ENCODE measurements at regions not wholly inside any gene's neighbourhood (a gene's known extent, or its start where the extent isn't known, plus 50 kb on each side); places are given as distances from the start of the nearest gene placed in this dataset.
"Not testable (repeated sequence)": the region's sequence is repeated elsewhere in the genome, so short reads cannot be mapped to it uniquely, and the experiment has no call there.

DNA sequence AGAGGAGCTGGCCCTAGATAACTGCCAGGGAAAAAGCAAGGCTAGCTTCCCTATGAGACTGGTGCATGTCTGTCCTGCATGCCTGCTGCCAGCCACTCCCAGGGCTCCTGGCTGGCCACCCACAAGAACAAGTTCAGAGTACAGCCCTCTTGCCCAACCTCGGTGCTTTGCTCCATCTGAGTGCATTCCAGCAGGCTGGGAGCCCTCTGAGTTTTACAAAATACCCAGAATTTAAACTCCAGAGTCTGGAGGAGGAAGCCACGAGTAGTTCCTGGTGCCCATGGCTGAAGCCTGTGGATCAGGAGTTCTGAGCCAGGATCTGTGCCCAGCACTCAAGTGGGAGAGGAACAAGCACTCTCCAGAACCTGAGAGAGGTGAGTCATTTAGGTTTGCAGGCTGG lies 111.6 kb downstream of the MAGEE2 start:
- DNase-seq: no peak

DNA sequence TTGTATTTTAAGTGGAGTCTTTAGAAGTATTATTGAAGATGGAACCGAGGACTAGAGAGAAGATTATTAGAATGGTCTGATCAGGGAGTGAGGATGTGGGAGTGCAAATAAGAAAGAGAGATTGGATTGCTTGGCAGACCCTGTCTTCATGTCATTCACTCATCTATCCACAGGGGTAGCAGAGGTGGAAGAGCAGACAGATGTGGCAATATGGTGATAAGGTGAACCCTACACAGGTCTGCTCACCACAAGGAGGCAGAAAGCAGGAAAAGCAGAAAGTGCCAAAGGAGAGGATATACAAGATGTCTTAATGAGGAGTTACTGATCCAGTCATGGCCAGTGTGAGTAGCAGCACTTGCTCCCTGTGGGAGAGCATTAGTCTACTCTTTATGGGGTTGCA lies 129.4 kb downstream of the MAGEE2 start:
- DNase-seq: no peak

DNA sequence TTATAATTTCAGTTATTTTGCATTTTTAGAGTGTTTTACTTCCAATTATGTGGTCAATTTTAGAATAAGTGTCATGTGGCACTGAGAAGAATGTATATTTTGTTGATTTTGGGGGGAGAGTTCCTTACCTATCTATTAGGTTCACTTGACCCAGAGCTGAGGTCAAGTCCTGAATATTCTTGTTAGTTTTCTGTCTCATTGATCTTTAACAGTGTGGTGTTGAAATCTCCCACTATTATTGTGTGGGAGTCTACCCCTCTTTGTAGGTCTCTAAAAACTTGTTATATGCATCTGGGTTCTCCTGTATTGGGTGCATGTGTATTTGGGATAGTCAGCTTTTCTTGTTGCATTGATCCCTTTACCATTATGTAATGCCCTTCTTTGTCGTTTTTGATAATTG lies 127.0 kb upstream of the ZDHHC15 start:
- no peak for DNase-seq

DNA sequence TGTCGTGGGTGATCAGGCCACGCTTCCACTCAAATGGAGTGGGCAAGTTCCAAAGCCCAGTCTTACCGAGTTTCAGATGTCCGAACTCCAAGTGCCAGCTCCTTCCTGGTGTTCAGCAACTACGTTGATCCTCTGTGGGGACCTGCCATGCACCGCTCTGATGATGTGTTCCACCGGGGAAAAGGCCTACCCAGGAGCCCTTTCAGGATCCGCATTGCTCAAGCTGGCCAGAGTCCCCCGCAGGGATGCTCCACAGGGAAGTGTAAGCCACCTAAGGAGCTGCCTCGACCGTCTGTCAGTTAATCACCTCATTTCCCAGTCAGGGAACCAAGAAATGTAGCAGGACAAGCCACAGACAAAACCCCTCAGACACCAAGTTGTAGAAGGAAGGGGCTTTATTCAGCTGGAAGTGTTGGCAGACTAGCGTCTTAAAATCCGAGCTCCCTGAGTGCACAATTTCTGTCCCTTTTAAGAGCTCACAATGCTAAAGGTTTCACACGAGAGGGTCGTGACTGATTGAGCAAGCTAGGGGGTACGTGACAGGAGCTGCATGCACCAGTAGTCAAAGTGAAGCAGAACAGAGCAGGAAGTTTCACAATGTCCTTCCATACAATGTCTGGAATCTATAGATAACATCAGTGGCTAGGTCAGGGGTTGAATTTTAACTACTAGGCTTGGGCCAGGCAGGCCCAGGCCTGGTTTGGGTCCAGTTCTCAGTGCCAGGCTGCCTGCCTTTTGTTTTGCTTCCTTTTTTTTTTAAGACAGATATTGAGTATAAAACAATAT lies 126.2 kb upstream of the ZDHHC15 start:
- no peak for DNase-seq

DNA sequence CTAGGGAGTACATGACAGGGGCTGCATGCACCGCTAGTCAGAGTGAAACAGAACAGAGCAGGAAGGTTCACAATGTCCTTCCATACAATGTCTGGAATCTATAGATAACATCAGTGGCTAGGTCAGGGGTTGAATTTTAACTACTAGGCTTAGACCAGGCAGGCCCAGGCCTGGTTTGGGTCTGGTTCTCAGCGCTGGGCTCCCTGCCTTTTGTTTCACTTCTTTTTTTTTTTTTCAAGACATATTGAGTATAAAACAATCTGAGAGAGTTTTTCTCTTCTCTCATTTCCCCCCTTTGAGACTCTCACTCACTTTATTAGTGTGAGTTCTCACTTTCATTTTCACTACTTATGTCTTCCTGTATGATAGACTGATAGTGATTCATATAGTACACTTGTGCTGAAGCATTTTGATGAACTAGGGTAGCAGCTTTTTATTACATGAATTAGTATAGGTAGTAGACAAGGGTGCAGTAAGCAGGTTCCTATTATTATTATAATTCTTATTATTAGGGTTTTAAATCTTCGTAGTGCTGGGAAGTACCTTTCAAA lies 120.0 kb upstream of the ZDHHC15 start:
- DNase-seq: no peak

DNA sequence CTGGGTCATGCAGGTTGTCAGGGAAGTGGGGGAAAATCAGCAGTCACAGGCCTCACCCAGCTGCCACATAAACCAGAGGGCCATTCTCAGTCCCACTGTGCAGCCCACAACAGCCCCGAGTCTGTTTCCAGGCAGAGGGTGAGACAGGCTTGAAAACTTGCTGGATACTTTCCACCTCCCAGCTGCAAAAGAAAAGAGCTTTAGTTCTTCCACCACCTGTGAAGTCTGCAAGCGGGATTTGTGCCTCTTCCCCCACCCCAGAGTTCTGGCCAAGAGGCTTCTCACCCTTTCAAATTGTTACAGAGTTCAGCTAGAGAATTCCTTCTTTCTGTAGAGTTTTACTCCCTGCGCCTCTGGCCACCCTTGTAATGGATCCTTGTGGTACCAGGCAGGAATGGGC lies 115.5 kb upstream of the ZDHHC15 start:
- no peak for DNase-seq

DNA sequence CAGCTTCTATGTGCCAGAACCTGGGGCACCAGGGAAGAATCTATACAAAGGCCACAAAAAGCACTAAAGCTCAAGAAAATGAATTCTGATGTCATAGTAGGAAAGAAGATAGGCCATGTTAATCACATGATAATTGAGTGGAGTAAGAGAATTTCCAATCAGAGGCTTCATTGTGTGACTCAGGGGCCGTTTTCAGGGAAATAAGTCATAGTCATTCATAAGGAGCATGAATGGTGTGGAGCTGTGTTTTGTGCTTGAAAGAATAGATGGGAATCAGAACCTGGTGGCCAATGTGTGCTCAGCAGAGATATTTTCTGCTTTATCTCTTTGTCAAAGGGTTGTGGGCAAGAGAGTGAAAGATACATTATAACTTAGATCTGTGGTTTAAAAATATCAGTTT lies 102.4 kb upstream of the ZDHHC15 start:
- DNase-seq: peak in 1 of 56 donors; percentile 1

DNA sequence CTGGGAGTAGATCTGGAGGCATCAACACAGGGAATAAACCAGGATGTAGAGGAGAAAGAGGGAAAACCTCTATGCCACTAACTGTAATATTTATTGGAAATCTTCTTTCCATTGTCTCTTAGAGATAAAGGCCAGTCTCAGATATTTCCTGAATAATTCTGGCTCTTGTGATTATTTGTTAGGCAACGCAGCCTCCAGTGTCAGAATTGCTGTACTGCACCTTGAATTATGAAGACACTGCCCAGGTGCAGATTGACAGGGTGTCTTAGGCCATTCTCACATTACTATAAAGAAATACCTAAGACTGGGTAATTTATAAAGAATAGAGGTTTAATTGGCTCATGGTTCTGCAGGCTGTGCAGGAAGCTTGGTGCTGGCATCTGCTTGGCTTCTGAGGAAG lies 100.7 kb upstream of the ZDHHC15 start:
- DNase-seq: no peak

DNA sequence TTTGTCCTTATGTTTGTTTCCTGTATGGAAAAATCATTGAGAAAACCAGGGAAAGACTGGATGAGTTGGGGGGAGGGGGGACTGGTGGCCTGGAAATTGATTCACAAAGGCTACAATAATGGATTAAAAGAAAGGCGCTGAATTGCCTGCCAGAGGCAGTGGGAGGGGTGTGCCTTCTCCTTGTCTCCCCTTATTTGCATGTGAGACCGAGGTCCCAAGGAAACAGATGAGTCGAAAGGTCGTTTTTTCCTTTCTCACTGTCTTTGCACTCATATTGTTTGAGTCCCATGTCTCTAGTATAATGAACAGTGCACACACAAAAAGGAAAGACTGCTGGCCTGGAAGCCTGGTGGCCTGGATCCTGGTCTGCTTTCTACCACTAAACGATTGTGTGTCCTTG lies 86.6 kb upstream of the ZDHHC15 start:
- DNase-seq: no peak

DNA sequence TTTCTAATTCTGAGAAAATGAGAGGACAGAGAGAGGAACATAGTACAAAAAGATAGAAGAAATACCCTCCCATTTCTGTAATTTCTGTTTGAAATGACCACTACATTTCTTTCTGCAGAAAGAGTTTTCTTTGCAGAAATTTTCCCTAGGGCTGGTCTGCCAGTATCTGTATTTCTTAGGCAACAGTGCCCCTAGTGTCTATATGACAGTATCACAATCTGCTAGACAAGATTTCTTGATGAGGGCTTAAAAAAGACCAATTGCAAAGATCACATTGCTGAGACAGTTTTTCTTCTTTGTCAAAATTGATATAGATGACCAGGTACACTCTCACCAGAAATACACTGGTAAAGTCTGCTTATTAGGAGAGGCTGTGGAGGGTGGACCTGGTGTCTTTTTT lies 81.0 kb upstream of the ZDHHC15 start:
- DNase-seq: peak in 1 of 56 donors; percentile 7

DNA sequence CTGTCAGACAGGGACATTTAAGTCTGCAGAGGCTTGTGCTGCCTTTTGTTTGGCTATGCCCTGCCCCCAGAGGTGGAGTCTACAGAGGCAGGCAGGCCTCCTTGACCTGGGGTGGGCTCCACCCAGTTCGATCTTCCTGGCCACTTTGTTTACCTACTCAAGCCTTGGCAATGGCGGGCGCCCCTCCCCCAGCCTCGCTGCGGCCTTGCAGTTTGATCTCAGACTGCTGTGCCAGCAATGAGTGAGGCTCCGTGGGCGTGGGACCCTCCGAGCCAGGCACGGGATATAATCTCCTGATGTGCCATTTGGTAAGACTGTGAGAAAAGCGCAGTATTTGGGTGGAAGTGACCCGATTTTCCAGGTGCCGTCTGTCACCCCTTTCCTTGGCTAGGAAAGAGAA lies 79.2 kb upstream of the ZDHHC15 start:
- DNase-seq: not testable (repeated sequence)

DNA sequence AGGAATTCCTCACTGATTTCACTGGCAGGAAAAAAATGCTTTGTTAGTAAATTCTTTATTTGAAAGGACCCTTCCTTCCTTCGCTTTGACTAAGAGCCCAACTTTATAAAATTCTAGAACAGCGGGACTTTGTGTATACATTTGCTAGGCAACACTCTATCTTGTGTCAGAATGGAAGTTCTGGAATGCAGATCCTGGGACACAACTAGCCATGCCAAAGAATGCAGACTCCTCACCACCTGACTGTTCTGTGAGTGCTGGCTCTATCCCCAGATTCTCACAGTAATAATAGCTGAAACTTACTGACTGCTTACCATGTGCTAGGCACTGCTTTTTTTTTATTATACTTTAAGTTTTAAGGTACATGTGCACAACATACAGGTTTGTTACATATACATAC lies 73.3 kb upstream of the ZDHHC15 start:
- DNase-seq: peak in 7 of 56 donors; percentile 0 to 6 (median 1)

DNA sequence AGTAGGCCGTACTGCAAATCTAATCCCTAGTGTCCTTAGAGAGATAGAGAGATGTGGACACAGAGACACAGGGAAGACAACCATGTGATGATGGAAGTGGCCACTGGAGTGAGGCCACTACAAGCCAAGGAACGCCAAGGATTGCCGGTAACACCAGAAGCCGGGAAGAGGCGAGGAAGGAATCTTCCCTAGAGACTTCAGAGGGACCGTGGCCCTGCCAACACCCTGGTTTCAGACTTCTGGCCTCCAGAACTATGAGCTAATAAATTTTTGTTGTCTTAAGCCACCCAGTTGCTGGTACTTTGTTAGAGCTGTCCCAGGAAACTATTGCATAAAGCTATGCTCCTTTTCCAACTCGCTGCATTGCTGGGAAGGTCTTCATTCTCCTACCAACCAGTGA lies 70.3 kb upstream of the ZDHHC15 start:
- not testable (repeated sequence) for DNase-seq

DNA sequence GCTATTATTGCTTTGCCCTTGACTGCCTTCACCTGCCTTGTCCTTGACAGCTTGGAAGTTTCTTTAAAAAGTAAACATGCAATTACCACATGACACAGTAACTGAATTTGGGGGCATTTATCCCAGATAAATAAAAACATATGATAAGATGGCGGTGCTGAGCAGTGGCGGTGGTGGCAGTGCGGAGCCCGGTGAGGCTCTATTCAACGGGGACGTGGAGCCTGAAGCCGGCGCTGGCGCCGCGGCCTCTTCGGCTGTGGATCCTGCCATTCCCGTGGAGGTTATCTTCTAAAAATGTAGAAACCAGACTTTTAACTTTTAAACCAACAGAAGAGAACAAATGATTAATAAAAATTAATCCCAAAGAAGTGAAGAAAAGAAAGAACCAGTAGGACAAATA lies 59.7 kb upstream of the ZDHHC15 start:
- no peak for DNase-seq
